RWPE2 (cell line): ENCODE measurements at regions not wholly inside any gene's neighbourhood (a gene's known extent, or its start where the extent isn't known, plus 50 kb on each side); places are given as distances from the start of the nearest gene placed in this dataset.
"Not testable (repeated sequence)": the region's sequence is repeated elsewhere in the genome, so short reads cannot be mapped to it uniquely, and the experiment has no call there.

Experiments used
- ATAC-seq: fragments of 200-7000 bp; cut with Tn5 transposase; 3 replicates; pipeline ENCODE4 v1.9.1; 2021; ENCODE audit warnings: low read depth
- DNase-seq: peaks from one replicate; pipeline ENCODE4 v3.0.0-alpha.2; 2020; ENCODE audit warnings: low spot score
- H3K27ac ChIP-seq: fragments of 450-650 bp; 2 replicates; pipeline ENCODE4 v1.5.1; 2017; ENCODE audit warnings: mild to moderate bottlenecking; ENCODE audit not compliant: poor library complexity, severe bottlenecking
- H3K27me3 ChIP-seq: fragments of 250-450 bp; sonication (Bioruptor Pico); 2 replicates; pipeline ENCODE4 v1.5.1; 2021; ENCODE audit warnings: mild to moderate bottlenecking, moderate library complexity; ENCODE audit not compliant: insufficient read depth, poor library complexity, severe bottlenecking
- H3K36me3 ChIP-seq: fragments of 250-450 bp; sonication (Bioruptor Pico); 2 replicates; pipeline ENCODE4 v1.5.1; 2020; ENCODE audit warnings: low read depth, mild to moderate bottlenecking, moderate library complexity
- H3K4me1 ChIP-seq: fragments of 250-450 bp; sonication (Bioruptor Pico); 2 replicates; pipeline ENCODE4 v1.5.1; 2021; ENCODE audit warnings: mild to moderate bottlenecking, moderate library complexity; ENCODE audit not compliant: insufficient read depth, poor library complexity, severe bottlenecking
- H3K4me3 ChIP-seq: fragments of 250-450 bp; sonication (Bioruptor Pico); 2 replicates; pipeline ENCODE4 v1.5.1; 2021; ENCODE audit warnings: mild to moderate bottlenecking, moderate library complexity; ENCODE audit not compliant: severe bottlenecking
- H3K9me3 ChIP-seq: fragments of 250-450 bp; sonication (Bioruptor Pico); 2 replicates; pipeline ENCODE4 v1.5.1; 2021; ENCODE audit warnings: mild to moderate bottlenecking, moderate library complexity; ENCODE audit not compliant: severe bottlenecking

DNA sequence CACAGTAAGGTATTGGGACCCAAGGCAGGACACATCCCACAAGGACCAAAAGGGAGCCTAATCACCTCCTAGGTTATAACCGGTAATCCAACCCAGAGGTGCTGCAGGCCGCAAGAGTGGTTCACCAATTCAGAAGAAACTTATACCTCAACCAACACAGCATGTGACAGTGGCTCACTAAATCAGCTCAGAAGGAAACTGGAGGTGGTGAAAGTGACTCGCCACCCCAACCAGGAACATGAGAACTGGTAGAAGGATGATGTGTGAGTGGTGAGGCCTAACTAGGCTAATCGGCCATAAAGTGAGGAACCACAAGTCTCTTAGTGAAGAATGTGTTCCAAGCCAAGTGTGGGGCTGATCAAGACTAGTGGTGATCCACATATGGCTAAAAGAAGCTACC is 61.3 kb upstream of the RBMY1E start:
- not testable (repeated sequence) for H3K27ac ChIP-seq, H3K4me1 ChIP-seq, H3K9me3 ChIP-seq, H3K27me3 ChIP-seq, DNase-seq, H3K4me3 ChIP-seq, H3K36me3 ChIP-seq, ATAC-seq

DNA sequence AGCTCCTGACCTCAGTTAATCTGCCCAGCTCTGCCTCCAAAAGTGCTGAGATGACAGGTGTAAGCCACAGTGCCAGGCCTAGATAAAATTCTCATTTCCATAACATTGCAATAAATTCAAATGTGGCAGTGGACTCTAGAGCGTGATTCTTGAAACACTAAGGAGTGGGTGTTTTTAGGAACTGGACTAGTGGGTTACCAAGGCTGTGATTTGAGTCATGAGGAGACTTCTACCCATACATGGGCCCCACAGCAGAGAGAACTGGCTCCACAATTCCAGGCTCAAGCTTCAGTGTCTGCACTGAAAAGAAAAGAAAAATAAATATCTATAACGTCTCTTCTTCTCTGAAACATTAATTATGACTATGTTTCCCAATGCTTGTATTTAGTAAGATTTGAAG is 60.4 kb upstream of the RBMY1E start:
- DNase-seq, ATAC-seq, H3K27ac ChIP-seq, H3K4me3 ChIP-seq, H3K36me3 ChIP-seq, H3K9me3 ChIP-seq, H3K4me1 ChIP-seq, H3K27me3 ChIP-seq: not testable (repeated sequence)
